GM12865 (cell line): ENCODE measurements at regions not wholly inside any gene's neighbourhood (a gene's known extent, or its start where the extent isn't known, plus 50 kb on each side); places are given as distances from the start of the nearest gene placed in this dataset.
A peak's percentile ranks its signal among the peaks of the same experiment; 100 is the strongest.

Experiments
- DNase-seq: peaks from one replicate; pipeline ENCODE4 v3.0.0; 2010; ENCODE audit warnings: low read depth
- H3K4me3 ChIP-seq: 2 replicates; pipeline ENCODE4 v1.5.1; 2011; ENCODE audit warnings: mild to moderate bottlenecking, low read depth, low read length, control low read depth
- CTCF ChIP-seq: IDR thresholded peaks from 2 replicates; pipeline ENCODE4 v1.5.1; 2011; ENCODE audit warnings: low read length, control low read depth, low read depth, inconsistent platforms; ENCODE audit not compliant: insufficient read depth; ENCODE audit errors: missing control alignments

- TF ChIP-seq CTCF: no peak
- DNase-seq: no peak
- H3K4me3 ChIP-seq: no peak overlapping the region
Measured at GRCh38 chr1:221919341-221919740, 177.5 kb upstream of the DUSP10 start.

GRCh38 chr1:221916176-221916575, 174.3 kb upstream of the DUSP10 start:
- TF ChIP-seq CTCF: no peak
- no peak for DNase-seq
- H3K4me3 ChIP-seq: no peak overlapping the region

- no peak for DNase-seq
- TF ChIP-seq CTCF: no peak
- H3K4me3 ChIP-seq: no peak overlapping the region
Measured at GRCh38 chr1:221915764-221916163, 173.9 kb upstream of the DUSP10 start.

GRCh38 chr1:221913351-221913892, 171.5 kb upstream of the DUSP10 start:
- no peak overlapping the region for H3K4me3 ChIP-seq
- no peak for DNase-seq
- TF ChIP-seq CTCF: no peak

- no peak for TF ChIP-seq CTCF
- DNase-seq: no peak
- H3K4me3 ChIP-seq: no peak overlapping the region
Measured at GRCh38 chr1:221912230-221912629, 170.3 kb upstream of the DUSP10 start.

- no peak overlapping the region for H3K4me3 ChIP-seq
- TF ChIP-seq CTCF: no peak
- peak; percentile 65 for DNase-seq
Measured at GRCh38 chr1:221911714-221912113, 169.8 kb upstream of the DUSP10 start.

GRCh38 chr1:221910222-221910621, 168.3 kb upstream of the DUSP10 start:
- no peak overlapping the region for H3K4me3 ChIP-seq
- peak; percentile 67 for DNase-seq
- TF ChIP-seq CTCF: no peak
